KBM-7 (cell line): ENCODE measurements at regions not wholly inside any gene's neighbourhood (a gene's known extent, or its start where the extent isn't known, plus 50 kb on each side); places are given as distances from the start of the nearest gene placed in this dataset.
A peak's percentile ranks its signal among the peaks of the same experiment; 100 is the strongest.
"Not testable (repeated sequence)": the region's sequence is repeated elsewhere in the genome, so short reads cannot be mapped to it uniquely, and the experiment has no call there.

Source experiments
- DNase-seq: peaks from one replicate; pipeline ENCODE4 v3.0.0-alpha.2; 2015
- in situ Hi-C: fragments of 300-500 bp; cut with MboI; formaldehyde crosslinking; loops from 2 replicates; pipeline ENCODE4 v1.14.3; 2020; ENCODE audit warnings: low sequenced_read_pairs, low pct_unique_long_range_greater_than_20kb, mixed read lengths

DNA sequence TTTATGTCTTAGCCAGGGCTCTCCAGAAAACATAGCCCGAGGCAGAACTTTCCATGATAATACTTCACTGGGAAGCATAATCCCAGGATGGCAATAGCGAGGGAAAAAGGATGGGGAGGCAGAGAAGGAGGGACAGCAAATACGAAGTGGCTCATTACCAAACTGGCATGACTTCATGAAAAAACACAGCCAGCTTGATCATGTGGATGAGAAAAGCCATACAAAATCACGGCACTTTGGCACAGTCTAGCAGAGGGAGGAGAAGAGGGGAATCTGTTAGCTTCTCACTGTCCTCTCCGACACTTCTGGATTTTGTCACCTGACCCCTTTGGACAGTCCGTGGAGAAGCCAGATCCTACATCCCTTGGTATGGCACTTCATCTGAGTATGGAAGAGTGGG lies 212.5 kb upstream of the GRIK2 start:
- in situ Hi-C loops, result no loop called here
- DNase-seq, result no peak

DNA sequence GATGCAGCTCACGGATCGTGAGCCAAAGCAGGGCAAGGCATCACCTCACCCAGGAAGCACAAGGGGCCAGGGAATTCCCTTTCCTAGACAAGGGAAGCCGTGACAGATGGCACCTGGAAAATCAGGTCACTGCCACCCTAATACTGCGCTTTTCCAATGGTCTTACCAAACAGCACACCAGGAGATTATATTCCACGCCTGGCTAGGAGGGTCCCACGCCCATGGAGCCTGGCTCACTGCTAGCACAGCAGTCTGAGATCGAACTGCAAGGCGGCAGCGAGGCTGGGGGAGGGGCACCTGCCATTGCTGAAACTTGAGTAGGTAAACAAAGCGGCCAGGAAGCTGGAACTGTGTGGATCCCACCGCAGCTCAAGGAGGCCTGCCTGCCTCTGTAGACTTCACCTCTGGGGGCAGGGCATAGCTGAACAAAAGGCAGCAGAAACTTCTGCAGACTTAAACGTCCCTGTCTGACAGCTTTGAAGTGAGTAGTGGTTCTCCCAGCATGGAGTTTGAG lies 205.2 kb upstream of the GRIK2 start:
- in situ Hi-C loops, DNase-seq: not testable (repeated sequence)

DNA sequence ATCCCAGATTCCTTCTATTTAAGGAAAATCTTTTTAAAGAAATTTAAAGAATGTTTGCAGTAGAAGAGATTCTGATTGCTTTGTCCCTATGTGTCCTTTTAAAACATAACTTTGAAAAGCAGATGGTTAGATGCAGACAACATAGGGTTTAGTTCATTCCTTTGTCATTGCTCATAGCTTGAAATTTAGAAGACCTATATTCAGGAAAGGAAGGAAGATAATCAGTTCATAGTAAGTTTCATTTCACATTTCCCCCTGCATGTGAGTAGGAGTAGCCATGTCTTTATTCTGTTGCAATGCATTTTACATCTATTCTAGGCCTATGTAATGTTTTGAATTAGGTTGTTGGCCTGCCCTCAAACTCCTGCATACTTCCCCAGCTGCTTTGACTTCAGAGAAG lies 197.9 kb upstream of the GRIK2 start:
- in situ Hi-C loops, result no loop called here
- DNase-seq, result no peak

DNA sequence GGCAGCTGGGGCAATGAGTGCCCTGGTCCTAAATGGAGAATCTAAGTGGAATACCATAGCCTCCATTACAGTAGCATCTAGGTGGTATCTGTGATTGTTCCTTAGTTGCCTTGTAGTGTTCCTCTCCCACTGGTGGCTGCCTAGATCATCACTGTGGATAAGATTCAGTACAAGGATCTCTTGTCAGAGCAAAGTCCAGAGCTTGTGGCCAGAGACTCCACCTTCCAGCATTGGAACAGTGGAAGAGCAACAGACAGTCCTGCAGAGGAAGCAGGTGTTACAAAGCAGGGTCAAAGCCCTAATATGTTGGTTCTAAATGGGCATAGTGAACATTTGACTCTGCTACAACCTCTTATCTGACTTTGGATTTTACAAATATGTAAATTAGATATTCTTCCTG lies 194.1 kb upstream of the GRIK2 start:
- DNase-seq, result no peak
- in situ Hi-C loops, result no loop called here

DNA sequence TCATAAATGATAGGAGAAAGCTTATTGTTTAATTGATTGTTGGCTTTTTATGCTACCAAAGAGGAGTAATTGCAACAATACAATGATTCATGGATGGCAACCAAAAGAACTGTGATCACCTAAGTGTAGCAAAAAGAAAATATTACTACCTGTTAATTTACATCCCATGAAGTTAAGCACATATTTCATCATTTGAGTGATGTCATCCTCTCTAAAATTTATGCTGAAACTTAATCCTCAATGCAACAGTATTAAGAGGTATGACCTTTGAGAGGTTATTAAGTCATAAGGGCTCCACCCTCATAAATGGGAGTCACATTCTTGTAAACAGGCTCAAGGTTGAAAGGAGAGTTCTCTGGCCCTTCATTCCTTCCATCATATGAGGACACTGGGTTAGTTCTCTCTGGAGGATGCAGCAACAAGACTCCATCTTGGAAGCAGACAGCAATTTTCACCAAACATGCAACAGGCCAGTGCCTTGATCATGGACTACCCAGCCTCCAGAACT lies 190.6 kb upstream of the GRIK2 start:
- DNase-seq, result no peak
- in situ Hi-C loops, result no loop called here

DNA sequence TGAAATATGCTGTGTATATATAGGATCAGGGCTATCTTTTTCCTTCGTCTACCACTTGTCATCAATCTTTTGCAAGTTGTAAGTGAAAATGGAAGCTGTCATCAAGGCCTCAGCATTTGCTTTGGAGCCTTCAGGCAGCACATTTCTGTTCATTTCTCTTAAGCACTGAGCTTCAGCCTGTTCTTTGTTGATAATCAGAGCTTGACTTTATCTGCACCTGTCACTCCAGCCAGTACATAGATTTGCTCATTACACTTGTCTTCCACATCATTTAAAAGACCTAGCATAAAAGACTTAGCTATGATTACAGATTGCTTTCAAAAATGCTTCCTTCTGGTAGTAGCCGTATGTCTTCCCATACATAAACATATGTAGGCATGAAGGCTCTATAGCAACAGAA lies 189.8 kb upstream of the GRIK2 start:
- DNase-seq, result no peak
- in situ Hi-C loops, result no loop called here

DNA sequence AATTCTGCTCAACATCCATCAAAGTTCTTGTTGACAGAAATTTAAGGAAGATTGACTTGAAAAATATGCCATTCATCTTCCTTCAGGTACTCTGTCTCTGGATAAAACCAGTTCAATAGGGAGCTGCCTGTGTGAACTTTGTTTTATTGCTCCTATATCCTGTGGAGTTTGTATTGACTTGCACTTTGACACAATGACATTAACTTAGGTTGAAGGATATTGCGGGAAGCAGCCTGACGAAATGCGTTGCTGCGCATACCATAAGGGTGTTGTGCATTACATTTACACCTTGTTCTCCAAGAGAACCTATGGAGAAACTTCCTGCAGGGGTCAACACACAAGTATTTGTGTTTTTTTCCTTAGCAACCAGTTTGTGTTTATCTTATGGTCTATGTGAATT lies 185.4 kb upstream of the GRIK2 start:
- in situ Hi-C loops, result no loop called here
- no peak for DNase-seq

DNA sequence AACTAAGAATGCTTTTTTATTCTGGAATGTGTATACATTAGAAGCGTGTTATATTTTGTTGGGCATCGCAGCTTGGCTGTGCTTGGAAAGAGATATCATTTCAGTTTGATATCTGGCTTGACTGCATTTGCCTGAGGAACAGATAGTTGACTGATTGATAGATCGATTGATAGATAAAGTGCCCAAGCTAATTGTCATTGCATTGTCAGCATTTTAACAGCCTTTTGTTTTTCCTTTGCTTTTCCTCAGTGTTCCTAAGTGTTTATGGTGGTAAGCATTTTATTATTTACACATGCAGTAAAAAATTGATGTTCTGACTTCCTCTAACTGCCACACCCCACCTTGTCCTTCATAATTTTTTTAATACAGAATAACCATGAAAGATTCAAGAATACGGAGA lies 180.9 kb upstream of the GRIK2 start:
- no peak for DNase-seq
- in situ Hi-C loops, result no loop called here

DNA sequence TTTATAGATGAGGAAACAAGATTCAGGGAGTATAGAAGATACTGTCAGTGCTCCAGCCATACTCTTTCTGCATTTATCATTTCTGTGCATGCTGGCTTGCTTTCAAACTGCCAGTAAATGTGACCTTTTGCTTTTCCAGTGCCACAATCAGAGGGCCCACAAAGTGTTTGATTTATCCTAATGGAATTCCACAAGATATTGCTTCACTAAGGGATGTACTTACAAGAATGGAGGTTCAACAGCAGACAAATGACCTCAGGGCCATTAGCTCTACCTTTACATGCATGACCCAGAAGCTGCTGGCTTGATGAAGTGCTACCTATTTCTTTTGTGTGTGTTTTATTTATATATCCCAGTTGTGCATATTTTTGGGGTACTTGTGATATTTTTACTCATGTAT lies 171.5 kb upstream of the GRIK2 start:
- in situ Hi-C loops, result no loop called here
- no peak for DNase-seq

DNA sequence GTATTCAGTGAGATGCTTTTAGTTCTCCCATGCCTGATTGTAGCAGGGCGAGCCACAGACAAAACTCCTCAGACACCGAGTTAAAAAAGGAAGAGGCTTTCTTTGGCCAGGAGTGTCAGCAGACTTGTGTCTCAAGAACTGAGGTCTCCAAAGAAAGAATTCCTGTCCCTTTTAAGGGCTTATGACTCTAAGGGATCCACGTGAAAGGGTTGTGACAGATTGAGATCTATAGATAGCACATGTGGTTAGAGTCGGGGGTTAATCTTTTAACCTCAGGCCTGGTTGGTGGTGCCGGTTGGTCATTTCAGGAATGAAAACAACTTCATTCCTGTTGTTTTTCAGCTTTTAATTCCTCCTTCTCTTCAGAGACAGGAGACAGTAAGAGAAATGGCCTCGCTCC lies 168.8 kb upstream of the GRIK2 start:
- in situ Hi-C loops, result no loop called here
- DNase-seq, result peak; percentile 9

DNA sequence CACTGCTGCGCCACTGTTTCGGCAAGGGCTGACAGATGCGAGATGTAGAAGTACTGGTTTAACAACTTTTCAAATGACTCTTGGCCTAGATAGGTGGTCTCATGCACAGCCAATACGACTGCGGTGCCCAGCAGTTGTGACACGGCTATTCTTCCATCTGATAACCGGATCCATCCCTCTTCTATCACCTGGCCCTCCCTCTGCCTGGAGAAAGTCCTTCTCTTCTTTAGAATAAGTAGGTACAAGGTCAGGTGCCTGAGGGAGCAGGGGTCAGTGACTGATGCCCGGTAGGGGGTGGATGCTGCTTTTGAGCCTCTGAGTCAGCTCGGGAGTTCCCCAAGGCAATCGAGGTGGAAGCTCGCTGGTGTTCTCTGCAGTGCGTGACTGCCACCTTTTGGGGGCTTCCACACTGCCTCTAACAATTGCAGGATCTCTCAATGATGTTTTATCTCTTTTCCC lies 166.8 kb upstream of the GRIK2 start:
- in situ Hi-C loops, result no loop called here
- peak; percentile 26 for DNase-seq

DNA sequence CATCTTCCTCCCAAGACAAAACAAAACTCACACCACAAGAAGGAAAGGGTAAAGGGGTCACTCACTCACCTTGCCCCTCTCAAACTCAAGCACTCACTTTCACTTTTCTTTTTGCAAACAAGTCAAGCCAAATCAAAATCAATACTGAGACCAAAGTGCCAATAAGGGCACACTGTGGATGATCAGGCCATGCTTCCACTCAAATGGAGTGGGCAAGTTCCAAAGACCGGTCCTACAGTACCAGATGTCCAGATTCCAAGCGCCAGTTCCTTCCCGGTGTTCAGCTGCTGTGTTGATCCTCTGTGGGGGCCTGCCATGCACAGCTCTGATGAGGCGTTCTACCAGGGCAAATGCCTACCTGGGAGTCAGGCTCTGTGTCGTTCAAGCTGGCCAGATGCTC lies 162.6 kb upstream of the GRIK2 start:
- in situ Hi-C loops, result no loop called here
- no peak for DNase-seq

DNA sequence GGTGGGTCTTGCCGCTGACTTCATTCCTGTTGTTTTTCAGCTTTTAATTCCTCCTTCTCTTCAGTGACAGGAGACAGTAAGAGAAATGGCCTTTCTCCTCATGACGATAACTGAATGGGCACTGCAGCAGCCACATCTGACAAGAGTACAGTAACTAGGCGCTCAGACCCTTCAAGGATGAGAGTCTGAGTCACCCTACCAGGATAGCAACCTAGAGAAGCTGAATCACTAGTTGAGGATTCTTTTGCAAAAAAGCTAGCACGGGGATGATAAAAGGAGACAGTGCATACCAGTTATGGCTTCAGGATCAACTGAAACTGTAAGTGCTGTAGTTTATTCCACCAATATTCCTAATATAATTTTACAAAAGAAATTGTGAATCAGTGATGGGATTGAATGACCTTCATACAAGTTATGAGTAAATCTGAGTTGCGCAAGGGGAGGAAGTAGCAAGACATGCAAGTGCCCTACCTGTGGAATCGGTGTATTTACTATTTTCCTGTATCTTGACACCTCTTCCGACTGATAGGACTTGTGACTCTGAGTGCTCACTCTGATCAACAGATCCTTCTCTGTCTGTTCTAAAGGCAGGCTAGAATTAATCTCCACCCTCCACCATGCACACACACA lies 161.8 kb upstream of the GRIK2 start:
- DNase-seq, result no peak
- in situ Hi-C loops, result no loop called here

DNA sequence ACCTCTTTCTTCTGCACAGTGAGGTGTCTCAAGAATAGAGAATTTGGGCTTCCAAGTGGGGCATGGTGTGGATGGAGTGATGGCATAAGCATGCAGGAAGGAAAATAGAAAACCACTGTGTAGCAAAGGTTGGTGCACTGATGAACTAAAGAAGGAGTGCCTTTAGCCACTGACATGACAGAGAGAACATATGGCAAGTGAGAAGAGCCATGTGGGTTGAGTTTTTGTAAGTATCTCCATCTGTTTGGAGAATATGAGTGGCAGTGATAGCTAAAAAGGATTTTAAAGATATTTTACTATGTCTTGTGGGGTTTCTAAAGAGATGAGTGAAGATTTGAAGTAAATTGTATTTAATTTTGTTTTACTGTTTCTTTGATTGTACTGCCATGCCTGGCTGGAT lies 160.5 kb upstream of the GRIK2 start:
- in situ Hi-C loops, result no loop called here

DNA sequence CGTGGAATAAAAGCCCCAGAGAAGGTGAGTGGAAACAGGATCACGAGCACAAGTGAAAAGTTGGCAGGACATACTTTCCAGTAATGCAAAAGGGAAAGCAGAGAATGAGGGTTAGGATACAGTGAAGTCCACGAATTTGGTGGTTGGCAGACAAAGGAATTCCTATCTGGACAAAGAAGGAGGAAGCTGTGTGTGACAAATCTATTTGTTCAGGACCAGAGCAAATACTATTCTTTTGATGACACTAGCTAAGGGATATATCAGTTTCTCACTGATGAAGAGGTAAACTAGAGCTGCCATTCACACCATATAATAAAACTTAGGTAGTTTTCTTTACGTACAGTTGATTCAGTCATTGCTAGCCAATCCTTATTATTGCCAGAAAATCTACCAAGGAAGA lies 156.8 kb upstream of the GRIK2 start:
- no peak for DNase-seq
- in situ Hi-C loops, result no loop called here

More for the DNA sequence above, 160.5 kb upstream of the GRIK2 start:
- DNase-seq, result no peak

DNA sequence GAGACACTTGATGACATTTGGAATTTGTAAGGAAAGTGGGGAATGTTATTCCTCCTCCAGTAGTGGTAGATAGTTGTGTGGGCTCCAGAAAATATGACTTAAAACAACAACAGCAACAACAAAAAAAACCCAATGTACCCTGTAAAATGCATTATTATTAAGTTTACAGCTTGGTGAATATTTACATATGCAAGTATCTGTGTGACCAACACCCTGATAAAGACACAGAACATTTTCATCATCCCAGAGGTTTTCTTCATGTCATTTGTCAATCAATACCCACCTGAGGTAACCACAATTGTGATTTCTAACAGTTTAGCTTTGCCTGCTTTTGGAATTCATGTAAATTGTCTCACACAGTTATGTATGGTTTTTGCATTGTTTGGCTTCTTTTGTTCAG lies 152.1 kb upstream of the GRIK2 start:
- in situ Hi-C loops, result no loop called here
- DNase-seq, result no peak

DNA sequence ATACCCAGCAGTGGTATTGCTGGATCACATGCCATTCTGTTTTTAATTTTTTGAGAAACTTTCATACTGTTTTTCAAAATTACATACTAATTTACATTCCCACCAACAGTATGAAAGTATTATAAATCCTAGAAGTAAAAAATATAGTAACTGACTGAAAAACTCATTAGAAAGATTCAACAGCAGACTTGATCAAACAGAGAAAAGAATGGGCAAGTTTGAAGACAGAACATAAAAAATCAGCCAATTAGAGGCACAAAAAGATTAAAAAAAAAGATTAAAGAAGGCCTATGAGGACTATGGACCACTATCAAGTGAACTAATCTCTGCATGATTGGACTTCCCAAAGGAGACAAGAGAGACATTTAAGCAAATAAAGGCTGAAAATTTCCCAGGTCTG lies 144.0 kb upstream of the GRIK2 start:
- in situ Hi-C loops, result no loop called here
- no peak for DNase-seq

DNA sequence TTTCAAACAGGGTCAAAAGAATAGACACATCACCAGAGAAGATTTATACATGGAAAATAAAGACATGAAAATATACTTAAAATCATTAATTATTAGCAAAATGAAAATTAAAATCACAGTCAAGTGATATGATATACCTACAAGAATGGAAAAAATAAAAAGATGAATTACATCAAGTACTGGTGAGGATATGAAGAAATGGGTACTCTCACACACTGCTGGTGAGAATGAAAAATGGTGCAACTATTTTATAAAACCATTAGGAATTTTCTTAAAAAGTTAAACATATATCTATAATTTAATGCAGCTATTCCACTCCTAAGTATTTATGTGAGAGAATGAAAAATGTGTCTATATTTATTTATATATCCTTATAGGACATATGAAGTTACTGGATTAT lies 136.3 kb upstream of the GRIK2 start:
- in situ Hi-C loops, result no loop called here
- DNase-seq, result no peak

DNA sequence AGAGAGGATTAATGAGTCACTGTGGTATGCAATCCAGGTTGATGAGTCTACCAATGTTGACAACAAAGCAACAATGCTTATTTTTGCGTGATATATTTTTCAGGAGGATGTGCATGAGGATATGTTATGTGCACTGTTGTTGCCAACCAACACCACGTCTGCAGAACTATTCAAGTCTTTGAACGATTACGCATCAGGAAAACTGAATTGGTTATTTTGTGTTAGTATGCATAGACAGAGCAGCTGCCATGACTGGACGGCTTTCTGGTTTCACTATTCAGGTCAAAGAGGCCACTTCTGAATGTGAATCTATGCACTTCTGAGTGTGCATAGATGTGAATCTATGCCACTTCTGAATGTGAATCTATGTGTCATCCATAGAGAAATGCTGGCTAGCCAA lies 134.0 kb upstream of the GRIK2 start:
- in situ Hi-C loops, result no loop called here

DNA sequence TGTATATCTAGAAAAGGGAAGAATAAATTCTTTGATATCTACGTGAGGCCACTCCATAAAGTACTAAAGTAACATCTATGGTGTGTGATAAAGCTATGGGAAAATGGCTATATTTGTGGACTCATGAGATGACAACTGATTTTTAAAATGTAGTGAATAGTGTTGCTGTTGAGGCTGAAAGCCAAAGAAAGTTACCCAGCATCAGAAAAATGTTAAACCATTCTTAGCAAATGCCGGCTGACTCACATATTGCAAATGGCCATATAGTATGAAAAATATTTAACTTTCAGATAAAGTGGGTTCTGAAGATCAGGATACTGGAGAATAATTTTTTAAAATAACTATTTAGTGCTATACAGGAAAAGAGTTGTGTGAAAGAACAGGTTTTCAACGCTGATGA lies 129.9 kb upstream of the GRIK2 start:
- in situ Hi-C loops, result no loop called here
- DNase-seq, result no peak

More for the DNA sequence above, 134.0 kb upstream of the GRIK2 start:
- DNase-seq, result no peak

DNA sequence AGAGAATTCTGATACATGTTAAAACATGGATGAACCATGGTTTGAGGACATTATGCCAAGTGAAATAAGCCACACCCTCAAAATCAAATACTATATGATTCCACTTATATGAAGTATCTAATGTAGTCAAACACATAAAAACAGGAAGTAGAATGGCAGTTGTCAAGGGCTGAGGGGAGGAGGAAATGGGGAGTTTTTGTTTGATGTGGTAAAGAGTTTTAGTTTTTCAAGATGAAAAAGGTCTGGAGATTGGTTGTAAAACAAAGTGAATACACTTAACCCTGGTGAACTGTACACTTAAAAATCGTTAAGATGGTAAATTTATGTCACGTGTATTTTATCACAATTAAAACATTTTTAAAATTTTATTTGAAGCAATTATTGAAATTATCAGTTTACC lies 127.4 kb upstream of the GRIK2 start:
- in situ Hi-C loops, result no loop called here
- peak; percentile 64 for DNase-seq
